Chondrocyte (in vitro differentiated cells): ENCODE measurements at regions not wholly inside any gene's neighbourhood (a gene's known extent, or its start where the extent isn't known, plus 50 kb on each side); places are given as distances from the start of the nearest gene placed in this dataset.

Source experiments
- DNase-seq: peaks from one replicate; pipeline ENCODE4 v3.0.0; 2021; ENCODE audit warnings: mixed read lengths, low spot score
- H3K27ac Mint-ChIP-seq: one replicate; pipeline ENCODE4 v1.8.0; 2021; ENCODE audit warnings: mild to moderate bottlenecking, moderate library complexity, mixed read lengths; ENCODE audit not compliant: unreplicated experiment
- H3K27me3 Mint-ChIP-seq: 2 replicates; pipeline ENCODE4 v1.8.0; 2021; ENCODE audit warnings: low read depth, mixed read lengths
- H3K36me3 Mint-ChIP-seq: 2 replicates; pipeline ENCODE4 v1.8.0; 2021; ENCODE audit warnings: low read depth, mixed read lengths
- H3K4me1 Mint-ChIP-seq: 2 replicates; pipeline ENCODE4 v1.8.0; 2021; ENCODE audit warnings: low read depth, mild to moderate bottlenecking, mixed read lengths
- H3K4me3 Mint-ChIP-seq: one replicate; pipeline ENCODE4 v1.8.0; 2021; ENCODE audit warnings: mild to moderate bottlenecking, moderate library complexity, mixed read lengths; ENCODE audit not compliant: unreplicated experiment
- H3K9me3 Mint-ChIP-seq: 2 replicates; pipeline ENCODE4 v1.8.0; 2021; ENCODE audit warnings: low read depth, mixed read lengths
- CTCF ChIP-seq: fragments of 200-600 bp; sonication (generic); IDR thresholded peaks from 2 replicates; pipeline ENCODE4 v1.5.0; 2021; ENCODE audit warnings: antibody characterized with exemption, mild to moderate bottlenecking, moderate library complexity

GRCh38 chr6:91088976-91089375, 502.1 kb upstream of the MAP3K7 start:
- Mint-ChIP-seq H3K4me3 (no peak overlapping the region), H3K9me3 (no peaks in the 10 kb centered on the region), H3K27ac (no peak overlapping the region), H3K36me3 (no peaks in the 10 kb centered on the region), H3K4me1 (peaks cover 11% of the 10 kb centered on the region), H3K27me3 (no peaks in the 10 kb centered on the region)
- no peak for DNase-seq
- TF ChIP-seq CTCF: no peak

- no peak overlapping the region for H3K4me3 Mint-ChIP-seq
- no peaks in the 10 kb centered on the region for H3K36me3 Mint-ChIP-seq
- no peaks in the 10 kb centered on the region for H3K9me3 Mint-ChIP-seq
- DNase-seq: no peak
- TF ChIP-seq CTCF: no peak
- peaks cover 15% of the 10 kb centered on the region for H3K4me1 Mint-ChIP-seq
- H3K27me3 Mint-ChIP-seq: no peaks in the 10 kb centered on the region
- no peak overlapping the region for H3K27ac Mint-ChIP-seq
These were observed 501.6 kb upstream of the MAP3K7 start for GRCh38 chr6:91088515-91088914.

GRCh38 chr6:91087908-91088307, 501.0 kb upstream of the MAP3K7 start:
- no peak overlapping the region for H3K27ac Mint-ChIP-seq
- H3K36me3 Mint-ChIP-seq: no peaks in the 10 kb centered on the region
- no peak for TF ChIP-seq CTCF

GRCh38 chr6:91083211-91083610, 496.3 kb upstream of the MAP3K7 start:
- Mint-ChIP-seq H3K4me3 (no peak overlapping the region), H3K36me3 (no peaks in the 10 kb centered on the region), H3K27me3 (no peaks in the 10 kb centered on the region), H3K4me1 (peaks cover 35% of the 10 kb centered on the region), H3K27ac (peak overlapping the region; percentile 70), H3K9me3 (no peaks in the 10 kb centered on the region)
- TF ChIP-seq CTCF: no peak
- DNase-seq: no peak

More at GRCh38 chr6:91087908-91088307, 501.0 kb upstream of the MAP3K7 start:
- DNase-seq: no peak
- H3K4me3 Mint-ChIP-seq: no peak overlapping the region
- no peaks in the 10 kb centered on the region for H3K27me3 Mint-ChIP-seq
- peaks cover 21% of the 10 kb centered on the region for H3K4me1 Mint-ChIP-seq
- H3K9me3 Mint-ChIP-seq: no peaks in the 10 kb centered on the region

GRCh38 chr6:91082311-91082832, 495.5 kb upstream of the MAP3K7 start:
- H3K27ac Mint-ChIP-seq: peak overlapping the region; percentile 29
- H3K9me3 Mint-ChIP-seq: no peaks in the 10 kb centered on the region
- TF ChIP-seq CTCF: no peak
- H3K27me3 Mint-ChIP-seq: no peaks in the 10 kb centered on the region
- no peak for DNase-seq
- no peak overlapping the region for H3K4me3 Mint-ChIP-seq
- peaks cover 35% of the 10 kb centered on the region for H3K4me1 Mint-ChIP-seq
- no peaks in the 10 kb centered on the region for H3K36me3 Mint-ChIP-seq
